ENCODE measurements at regions not wholly inside any gene's neighbourhood (a gene's known extent, or its start where the extent isn't known, plus 50 kb on each side); places are given as distances from the start of the nearest gene placed in this dataset.

GRCh38 chr1:215458104-215458503 is 109.0 kb upstream of the KCTD3 start:
- no peak for TF ChIP-seq CTCF (IDR thresholded peaks at IDR 0.05 in 2 of 3, conservative IDR thresholded peaks at IDR 0.05 in 1 of 3; ENCODE audit: control insufficient read depth in 2 of 3, extremely low read depth in 1 of 3, insufficient read depth in 1 of 3, low read depth in 3 of 3, low read length in 3 of 3)
- no peak for TF ChIP-seq ZBED1 (IDR thresholded peaks at IDR 0.05; ENCODE audit: borderline replicate concordance)
- TF ChIP-seq FOXM1 (IDR thresholded peaks at IDR 0.05; ENCODE audit: low read depth, low read length): no peak
- TF ChIP-seq EZH2 (IDR thresholded peaks at IDR 0.05; ENCODE audit: borderline replicate concordance, control insufficient read depth, low read depth, low read length): no peak
- TF ChIP-seq HCFC1 (IDR thresholded peaks at IDR 0.05; ENCODE audit: low read length): no peak
